ENCODE measurements at regions not wholly inside any gene's neighbourhood (a gene's known extent, or its start where the extent isn't known, plus 50 kb on each side); places are given as distances from the start of the nearest gene placed in this dataset.
"Not testable (repeated sequence)": the region's sequence is repeated elsewhere in the genome, so short reads cannot be mapped to it uniquely, and the experiment has no call there.

- intact Hi-C loops (cut with micrococcal nuclease), result no loop called here
- POLR2A ChIA-PET, result no interaction called here
- Mint-ChIP-seq H3K27me3 (no peaks in the 10 kb centered on the region), H3K36me3 (ENCODE audit: low read depth) (peaks cover 1% of the 10 kb centered on the region), H3K4me1 (ENCODE audit: low read depth) (no peaks in the 10 kb centered on the region), H3K27ac (no peak overlapping the region), H3K4me3 (no peak overlapping the region), H3K9me3 (peaks cover 2% of the 10 kb centered on the region)
- TF ChIP-seq, protein P1, sequence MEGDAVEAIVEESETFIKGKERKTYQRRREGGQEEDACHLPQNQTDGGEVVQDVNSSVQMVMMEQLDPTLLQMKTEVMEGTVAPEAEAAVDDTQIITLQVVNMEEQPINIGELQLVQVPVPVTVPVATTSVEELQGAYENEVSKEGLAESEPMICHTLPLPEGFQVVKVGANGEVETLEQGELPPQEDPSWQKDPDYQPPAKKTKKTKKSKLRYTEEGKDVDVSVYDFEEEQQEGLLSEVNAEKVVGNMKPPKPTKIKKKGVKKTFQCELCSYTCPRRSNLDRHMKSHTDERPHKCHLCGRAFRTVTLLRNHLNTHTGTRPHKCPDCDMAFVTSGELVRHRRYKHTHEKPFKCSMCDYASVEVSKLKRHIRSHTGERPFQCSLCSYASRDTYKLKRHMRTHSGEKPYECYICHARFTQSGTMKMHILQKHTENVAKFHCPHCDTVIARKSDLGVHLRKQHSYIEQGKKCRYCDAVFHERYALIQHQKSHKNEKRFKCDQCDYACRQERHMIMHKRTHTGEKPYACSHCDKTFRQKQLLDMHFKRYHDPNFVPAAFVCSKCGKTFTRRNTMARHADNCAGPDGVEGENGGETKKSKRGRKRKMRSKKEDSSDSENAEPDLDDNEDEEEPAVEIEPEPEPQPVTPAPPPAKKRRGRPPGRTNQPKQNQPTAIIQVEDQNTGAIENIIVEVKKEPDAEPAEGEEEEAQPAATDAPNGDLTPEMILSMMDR (IDR thresholded peaks at IDR 0.05), result no peak
- CTCF ChIA-PET, result no interaction called here
- ATAC-seq (no peak), DNase-seq (no peak)
These were observed 82.3 kb downstream of the MAGEE1 start for GRCh38 chrX:76509775-76510174.

DNA sequence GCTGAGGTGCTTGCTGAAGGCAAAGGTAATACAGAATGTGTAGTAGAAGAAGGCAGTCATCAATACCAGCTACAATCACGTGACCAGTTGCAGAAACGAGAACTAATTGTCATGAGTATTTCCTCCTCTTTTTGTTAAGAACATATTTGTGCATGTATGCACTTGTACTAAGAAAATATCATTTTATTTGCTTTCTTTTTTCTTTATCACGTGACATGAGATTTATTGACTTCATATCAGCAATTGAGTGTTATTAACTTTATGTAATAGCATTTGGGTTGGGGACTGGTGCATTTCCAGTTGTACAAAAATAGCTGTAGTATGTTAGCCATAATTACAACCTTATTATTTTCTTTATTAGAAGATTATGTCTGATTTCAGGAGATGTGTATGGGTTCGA, 90.0 kb downstream of the MAGEE1 start:
- intact Hi-C loops (cut with micrococcal nuclease), result no loop called here
- DNase-seq (no peak), ATAC-seq (no peak)
- Mint-ChIP-seq H3K36me3 (ENCODE audit: low read depth) (no peaks in the 10 kb centered on the region), H3K27ac (no peak overlapping the region), H3K27me3 (no peaks in the 10 kb centered on the region), H3K9me3 (peaks cover 7% of the 10 kb centered on the region), H3K4me1 (ENCODE audit: low read depth) (no peaks in the 10 kb centered on the region), H3K4me3 (no peak overlapping the region)
- POLR2A ChIA-PET, result no interaction called here
- TF ChIP-seq, protein P1 (IDR thresholded peaks at IDR 0.05), result no peak
- CTCF ChIA-PET, result no interaction called here

DNA sequence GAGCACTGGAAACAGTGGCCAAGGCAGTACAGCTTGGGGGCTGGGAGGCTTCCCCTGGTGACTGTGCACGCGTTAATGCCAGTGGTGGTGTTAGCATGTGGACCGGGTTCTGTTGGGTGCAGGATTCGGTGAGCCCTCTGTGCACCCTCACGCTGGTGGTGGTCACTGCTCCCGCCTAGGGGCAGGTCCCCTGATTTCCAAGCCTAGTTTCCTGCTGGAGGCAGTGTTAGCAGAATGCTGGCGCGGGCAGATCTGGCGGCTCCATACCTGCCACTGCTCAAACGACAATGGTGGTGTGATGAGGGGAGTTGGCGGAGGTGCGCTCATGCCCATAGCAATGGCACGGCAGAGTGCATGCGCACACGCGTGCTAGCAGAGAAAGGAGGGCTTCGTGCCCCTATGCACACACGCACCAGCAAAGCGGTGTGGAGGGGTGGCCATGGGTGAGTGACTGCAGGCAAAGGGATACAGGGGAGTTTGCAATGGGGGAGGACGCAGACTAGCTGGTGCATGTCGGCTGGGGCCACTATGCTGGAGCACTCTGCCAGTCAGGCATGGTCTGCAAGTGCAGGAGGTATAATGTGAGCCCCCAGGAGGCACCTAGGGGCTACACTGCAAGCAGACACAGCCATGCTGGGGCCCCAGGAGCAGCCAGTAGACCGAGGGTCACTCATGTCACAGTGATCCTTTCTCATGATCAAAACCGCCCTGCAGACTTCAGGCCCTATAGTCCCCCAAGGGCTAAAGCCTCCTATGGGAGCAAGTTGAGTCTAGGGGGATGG, 93.0 kb downstream of the MAGEE1 start:
- peaks cover 9% of the 10 kb centered on the region for H3K9me3 Mint-ChIP-seq
- H3K36me3 Mint-ChIP-seq (ENCODE audit: low read depth), result no peaks in the 10 kb centered on the region
- TF ChIP-seq, protein P1 (IDR thresholded peaks at IDR 0.05), result no peak
- no peak overlapping the region for H3K4me3 Mint-ChIP-seq
- ChIA-PET CTCF (no interaction called here), POLR2A (no interaction called here)
- H3K27ac Mint-ChIP-seq, result no peak overlapping the region
- no peaks in the 10 kb centered on the region for H3K4me1 Mint-ChIP-seq (ENCODE audit: low read depth)
- intact Hi-C loops (cut with micrococcal nuclease), result no loop called here
- H3K27me3 Mint-ChIP-seq, result no peaks in the 10 kb centered on the region
- ATAC-seq (no peak), DNase-seq (no peak)

GRCh38 chrX:76535675-76536074, 108.2 kb downstream of the MAGEE1 start:
- CTCF ChIA-PET; intact Hi-C loops (cut with micrococcal nuclease); H3K4me1 Mint-ChIP-seq (ENCODE audit: low read depth); POLR2A ChIA-PET; H3K27ac Mint-ChIP-seq; H3K36me3 Mint-ChIP-seq (ENCODE audit: low read depth); H3K4me3 Mint-ChIP-seq; DNase-seq; H3K27me3 Mint-ChIP-seq; ATAC-seq; H3K9me3 Mint-ChIP-seq: not testable (repeated sequence)

DNA sequence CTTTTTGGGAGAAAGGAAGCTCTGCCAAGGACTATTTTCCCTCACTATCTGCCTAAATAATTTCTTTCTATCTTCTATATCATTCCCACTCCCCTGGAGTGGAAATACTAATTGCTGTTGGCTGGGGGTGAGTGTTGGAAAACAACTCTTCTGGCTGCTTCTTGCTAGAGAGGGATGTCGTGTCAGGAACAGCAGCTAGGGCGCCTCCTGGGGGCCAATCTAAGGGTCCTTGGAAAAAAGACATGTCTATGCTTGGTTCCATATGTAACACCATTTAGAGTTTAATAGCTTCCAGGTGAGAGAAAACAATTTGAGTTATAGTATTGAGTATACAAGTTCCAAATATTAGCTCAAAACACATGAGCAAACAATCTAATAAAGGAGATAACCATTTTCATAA, 111.3 kb downstream of the MAGEE1 start:
- H3K4me1 Mint-ChIP-seq (ENCODE audit: low read depth), result no peaks in the 10 kb centered on the region
- CTCF ChIA-PET, result interaction anchor here (1.1 kb wide), 1 partner anchor 260 kb away, joined by 3 read pairs; no protein-coding TSS in a partner anchor
- no peak overlapping the region for H3K4me3 Mint-ChIP-seq
- POLR2A ChIA-PET, result no interaction called here
- no peak for ATAC-seq
- TF ChIP-seq, protein P1 (IDR thresholded peaks at IDR 0.05), result no peak
- intact Hi-C loops (cut with micrococcal nuclease), result no loop called here
- no peaks in the 10 kb centered on the region for H3K27me3 Mint-ChIP-seq
- DNase-seq, result no peak
- H3K9me3 Mint-ChIP-seq, result peaks cover 2% of the 10 kb centered on the region
- no peak overlapping the region for H3K27ac Mint-ChIP-seq
- H3K36me3 Mint-ChIP-seq (ENCODE audit: low read depth), result no peaks in the 10 kb centered on the region

DNA sequence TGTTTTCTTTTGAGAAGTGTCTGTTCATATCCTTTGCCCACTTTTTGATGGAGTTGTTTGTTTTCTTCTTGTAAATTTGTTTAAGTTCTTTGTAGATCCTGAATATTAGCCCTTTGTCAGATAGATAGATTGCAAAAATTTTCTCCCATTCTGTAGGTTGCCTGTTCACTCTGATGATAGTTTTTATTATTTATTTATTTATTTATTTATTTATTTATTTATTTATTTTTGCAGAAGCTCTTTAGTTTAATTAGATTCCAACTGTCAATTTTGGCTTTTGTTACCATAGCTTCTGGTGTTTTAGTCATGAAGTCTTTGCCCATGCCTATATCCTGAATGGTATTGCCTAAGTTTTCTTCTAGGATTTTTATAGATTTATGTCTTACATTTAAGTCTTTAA, 115.9 kb downstream of the MAGEE1 start:
- CTCF ChIA-PET; H3K4me3 Mint-ChIP-seq; intact Hi-C loops (cut with micrococcal nuclease); DNase-seq; POLR2A ChIA-PET; H3K4me1 Mint-ChIP-seq (ENCODE audit: low read depth); H3K27ac Mint-ChIP-seq; H3K9me3 Mint-ChIP-seq; ATAC-seq; H3K36me3 Mint-ChIP-seq (ENCODE audit: low read depth); H3K27me3 Mint-ChIP-seq: not testable (repeated sequence)
